ENCODE measurements at regions not wholly inside any gene's neighbourhood (a gene's known extent, or its start where the extent isn't known, plus 50 kb on each side); places are given as distances from the start of the nearest gene placed in this dataset.

- TF ChIP-seq CTCF (optimal IDR thresholded peaks at IDR 0.05 in 1 of 3, IDR thresholded peaks at IDR 0.05 in 1 of 3, conservative IDR thresholded peaks at IDR 0.05 in 1 of 3; ENCODE audit: extremely low read depth in 1 of 3, insufficient read depth in 2 of 3, low read length in 3 of 3) (no peak), EZH2 (IDR thresholded peaks at IDR 0.05; ENCODE audit: low read length) (no peak)
These were observed 202.0 kb upstream of the IL12A start for GRCh38 chr3:159786489-159787177.
